Naive thymus-derived CD4-positive, alpha-beta T cell (primary cell): ENCODE measurements at regions not wholly inside any gene's neighbourhood (a gene's known extent, or its start where the extent isn't known, plus 50 kb on each side); places are given as distances from the start of the nearest gene placed in this dataset.

Experiments used
- ATAC-seq: fragments of 150-1000 bp; cut with Tn5 transposase; 2 replicates; pipeline ENCODE4 v1.10.0; 2021; ENCODE audit warnings: mild to moderate bottlenecking, moderate library complexity
- CTCF ChIA-PET: fragments of 350-600 bp; sonication (Branson Sonifier 250); formaldehyde crosslinking; loops from one replicate; lab custom pipeline; 2021; ENCODE audit warnings: antibody characterized with exemption; lab: Charles Lee
- POLR2A ChIA-PET: fragments of 350-600 bp; sonication (Branson Sonifier 250); formaldehyde crosslinking; loops from one replicate; lab custom pipeline; 2021; ENCODE audit warnings: antibody characterized with exemption, inconsistent platforms; lab: Charles Lee
- DNase-seq, 9 donors: peaks; one replicate each; pipeline versions ENCODE4 v3.0.0 to v3.0.0-alpha.2; 2020 to 2022; ENCODE audit warnings: mixed read lengths in 1 of 9
- H3K27ac ChIP-seq: one replicate; pipeline ENCODE4 v1.7.0; 2013; ENCODE audit warnings: mild to moderate bottlenecking, low read depth, low read length, moderate library complexity
- H3K27me3 ChIP-seq, 2 donors: one replicate each; pipeline ENCODE4 v1.7.0; 2013; ENCODE audit warnings: low read length in 2 of 2, mild to moderate bottlenecking in 2 of 2, moderate library complexity in 2 of 2; ENCODE audit not compliant: control insufficient read depth in 2 of 2, insufficient read depth in 2 of 2
- H3K36me3 ChIP-seq, 3 experiments: 1 replicate in 2 of 3; 2 replicates in 1 of 3; pipeline ENCODE4 v1.7.0; 2013; ENCODE audit warnings: low read length in 3 of 3, mild to moderate bottlenecking in 3 of 3, moderate library complexity in 1 of 3; ENCODE audit not compliant: insufficient read depth in 3 of 3, control insufficient read depth in 2 of 3
- H3K4me1 ChIP-seq, 2 donors: one replicate each; pipeline ENCODE4 v1.7.0; 2013; ENCODE audit warnings: low read length in 2 of 2, mild to moderate bottlenecking in 2 of 2, moderate library complexity in 1 of 2; ENCODE audit not compliant: control insufficient read depth in 2 of 2, insufficient read depth in 2 of 2
- H3K4me3 ChIP-seq: 2 replicates; pipeline ENCODE4 v1.7.0; 2013; ENCODE audit warnings: mild to moderate bottlenecking, low read length
- H3K9me3 ChIP-seq, 3 experiments: 1 replicate in 2 of 3; 2 replicates in 1 of 3; pipeline ENCODE4 v1.7.0; 2013; ENCODE audit warnings: low read length in 3 of 3; ENCODE audit not compliant: control insufficient read depth in 2 of 3
- H3K27ac Mint-ChIP-seq, 9 donors: one replicate each; pipeline ENCODE4 v1.8.0; 2020 to 2022; ENCODE audit warnings: mixed read lengths in 9 of 9, mild to moderate bottlenecking in 8 of 9, moderate library complexity in 5 of 9, inconsistent platforms in 2 of 9
- H3K27me3 Mint-ChIP-seq, 5 donors: one replicate each; pipeline ENCODE4 v1.8.0; 2021 to 2022; ENCODE audit warnings: mixed read lengths in 5 of 5, mild to moderate bottlenecking in 1 of 5
- H3K36me3 Mint-ChIP-seq, 5 donors: one replicate each; pipeline ENCODE4 v1.8.0; 2020 to 2022; ENCODE audit warnings: mixed read lengths in 5 of 5, mild to moderate bottlenecking in 3 of 5, inconsistent platforms in 1 of 5
- H3K4me1 Mint-ChIP-seq, 7 donors: one replicate each; pipeline ENCODE4 v1.8.0; 2020 to 2022; ENCODE audit warnings: mixed read lengths in 7 of 7, mild to moderate bottlenecking in 3 of 7, inconsistent platforms in 1 of 7
- H3K4me3 Mint-ChIP-seq, 10 donors: one replicate each; pipeline ENCODE4 v1.8.0; 2020 to 2022; ENCODE audit warnings: mild to moderate bottlenecking in 10 of 10, mixed read lengths in 10 of 10, moderate library complexity in 6 of 10, inconsistent platforms in 2 of 10
- H3K9me3 Mint-ChIP-seq, 11 donors: one replicate each; pipeline ENCODE4 v1.8.0; 2020 to 2022; ENCODE audit warnings: mixed read lengths in 11 of 11, mild to moderate bottlenecking in 4 of 11, inconsistent platforms in 1 of 11, moderate library complexity in 1 of 11
- intact Hi-C, 2 donors: fragments of 100-400 bp; cut with micrococcal nuclease; formaldehyde crosslinking; loops; one replicate each; pipeline ENCODE4 v1.15.1; 2023

DNA sequence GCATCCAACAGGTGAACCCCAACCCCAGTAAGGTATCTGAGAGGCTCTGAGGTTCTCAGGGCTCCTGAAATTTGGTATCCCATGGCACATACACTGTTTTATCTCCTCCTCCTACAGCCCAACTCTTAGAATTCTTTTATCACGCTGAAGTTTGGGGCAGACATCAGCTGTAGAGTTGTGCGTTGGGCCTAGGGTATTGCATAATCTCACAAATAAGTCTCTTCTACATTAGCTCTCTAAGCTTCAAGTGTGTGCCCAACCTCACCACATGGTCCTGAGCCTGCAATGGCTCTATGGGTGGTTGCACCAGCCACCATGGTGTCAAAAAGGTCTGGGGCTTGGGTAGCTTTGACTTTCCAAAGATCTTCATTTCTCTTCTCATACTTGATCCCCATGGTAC is 603.0 kb downstream of the BUD13 start:
- ChIA-PET CTCF (no interaction called here), POLR2A (no interaction called here)
- H3K36me3 ChIP-seq, result no peaks in the 10 kb centered on the region
- no peak overlapping the region for H3K27ac ChIP-seq
- no peaks in the 10 kb centered on the region for H3K9me3 ChIP-seq
- DNase-seq, result no peak
- Mint-ChIP-seq H3K4me3 (no peak overlapping the region), H3K36me3 (no peaks in the 10 kb centered on the region), H3K9me3 (peaks cover 0 to 7% (median 0%) of the 10 kb centered on the region in 11 donors), H3K27me3 (peaks cover 0 to 35% (median 24%) of the 10 kb centered on the region in 5 donors), H3K27ac (no peak overlapping the region), H3K4me1 (no peaks in the 10 kb centered on the region)
- intact Hi-C loops, result no loop called here
- H3K4me3 ChIP-seq, result no peak overlapping the region
- no peaks in the 10 kb centered on the region for H3K4me1 ChIP-seq
- H3K27me3 ChIP-seq, result no peaks in the 10 kb centered on the region
- ATAC-seq, result no peak

DNA sequence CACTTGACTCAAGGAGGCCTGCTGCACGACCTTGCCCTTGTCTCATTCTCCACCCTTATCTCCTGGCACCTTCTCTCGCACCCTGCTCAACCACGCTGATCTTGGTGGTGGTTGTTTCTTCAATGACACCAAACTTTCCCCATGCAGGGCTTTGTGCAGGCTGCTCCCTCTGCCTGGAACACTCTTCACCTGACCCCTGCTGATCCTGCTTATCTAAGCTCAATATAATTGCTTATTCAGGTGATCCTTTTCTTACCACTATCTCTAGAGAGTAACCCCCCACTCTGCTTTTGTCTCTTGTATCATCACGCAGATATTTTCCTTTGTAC is 604.4 kb downstream of the BUD13 start:
- ATAC-seq (no peak), DNase-seq (no peak)
- POLR2A ChIA-PET, result no interaction called here
- no peaks in the 10 kb centered on the region for H3K36me3 ChIP-seq
- Mint-ChIP-seq H3K9me3 (peaks cover 0 to 7% (median 0%) of the 10 kb centered on the region in 11 donors), H3K27ac (no peak overlapping the region), H3K4me3 (no peak overlapping the region), H3K4me1 (no peaks in the 10 kb centered on the region), H3K27me3 (peaks cover 0 to 30% (median 25%) of the 10 kb centered on the region in 5 donors), H3K36me3 (no peaks in the 10 kb centered on the region)
- no peaks in the 10 kb centered on the region for H3K27me3 ChIP-seq
- no peaks in the 10 kb centered on the region for H3K4me1 ChIP-seq
- no peaks in the 10 kb centered on the region for H3K9me3 ChIP-seq
- H3K27ac ChIP-seq, result no peak overlapping the region
- intact Hi-C loops, result no loop called here
- no peak overlapping the region for H3K4me3 ChIP-seq
- CTCF ChIA-PET, result no interaction called here

DNA sequence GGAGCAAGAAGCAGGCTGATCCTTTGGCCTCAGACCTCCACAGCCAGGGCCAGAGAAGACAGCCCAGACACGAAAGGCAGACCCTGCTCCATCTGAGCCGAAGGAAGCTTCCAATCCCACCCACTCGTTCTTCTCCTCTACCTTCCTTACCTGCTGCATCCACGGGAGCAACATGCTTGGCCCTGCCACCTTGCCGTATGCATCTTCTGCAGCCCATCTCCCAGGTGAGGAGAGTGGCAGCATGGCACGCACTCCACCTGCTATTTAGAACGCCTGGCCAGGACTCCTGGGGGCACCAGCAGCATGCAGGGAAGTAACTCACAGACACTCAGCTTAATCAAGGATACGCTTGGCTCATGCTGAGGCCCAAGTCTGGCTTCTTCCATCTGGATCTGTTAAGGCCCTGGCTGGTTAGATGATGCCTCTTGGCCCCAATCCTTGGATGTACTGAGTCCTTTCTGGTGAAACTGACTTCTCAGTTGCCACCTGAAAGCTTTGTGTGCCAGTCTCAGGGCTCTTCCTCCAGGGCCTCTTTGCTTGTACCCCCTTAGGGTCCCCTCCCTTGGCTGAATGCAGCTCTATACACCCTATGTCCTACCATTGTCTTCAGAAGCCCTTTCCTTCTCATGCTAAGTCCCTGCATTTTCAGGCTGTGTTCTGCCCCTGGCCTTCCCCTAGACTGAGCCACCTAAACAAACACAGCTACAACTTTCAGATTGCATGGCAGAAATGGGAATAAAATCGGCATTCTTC is 604.9 kb downstream of the BUD13 start:
- Histone ChIP-seq H3K27ac (no peak overlapping the region), H3K4me1 (no peaks in the 10 kb centered on the region), H3K36me3 (no peaks in the 10 kb centered on the region), H3K27me3 (no peaks in the 10 kb centered on the region), H3K9me3 (no peaks in the 10 kb centered on the region), H3K4me3 (no peak overlapping the region)
- Mint-ChIP-seq H3K36me3 (no peaks in the 10 kb centered on the region), H3K4me3 (no peak overlapping the region), H3K9me3 (peaks cover 0 to 7% (median 0%) of the 10 kb centered on the region in 11 donors), H3K4me1 (no peaks in the 10 kb centered on the region), H3K27me3 (peaks cover 0 to 34% (median 22%) of the 10 kb centered on the region in 5 donors), H3K27ac (no peak overlapping the region)
- POLR2A ChIA-PET, result no interaction called here
- intact Hi-C loops, result no loop called here
- DNase-seq, result no peak
- no peak for ATAC-seq
- CTCF ChIA-PET, result no interaction called here

DNA sequence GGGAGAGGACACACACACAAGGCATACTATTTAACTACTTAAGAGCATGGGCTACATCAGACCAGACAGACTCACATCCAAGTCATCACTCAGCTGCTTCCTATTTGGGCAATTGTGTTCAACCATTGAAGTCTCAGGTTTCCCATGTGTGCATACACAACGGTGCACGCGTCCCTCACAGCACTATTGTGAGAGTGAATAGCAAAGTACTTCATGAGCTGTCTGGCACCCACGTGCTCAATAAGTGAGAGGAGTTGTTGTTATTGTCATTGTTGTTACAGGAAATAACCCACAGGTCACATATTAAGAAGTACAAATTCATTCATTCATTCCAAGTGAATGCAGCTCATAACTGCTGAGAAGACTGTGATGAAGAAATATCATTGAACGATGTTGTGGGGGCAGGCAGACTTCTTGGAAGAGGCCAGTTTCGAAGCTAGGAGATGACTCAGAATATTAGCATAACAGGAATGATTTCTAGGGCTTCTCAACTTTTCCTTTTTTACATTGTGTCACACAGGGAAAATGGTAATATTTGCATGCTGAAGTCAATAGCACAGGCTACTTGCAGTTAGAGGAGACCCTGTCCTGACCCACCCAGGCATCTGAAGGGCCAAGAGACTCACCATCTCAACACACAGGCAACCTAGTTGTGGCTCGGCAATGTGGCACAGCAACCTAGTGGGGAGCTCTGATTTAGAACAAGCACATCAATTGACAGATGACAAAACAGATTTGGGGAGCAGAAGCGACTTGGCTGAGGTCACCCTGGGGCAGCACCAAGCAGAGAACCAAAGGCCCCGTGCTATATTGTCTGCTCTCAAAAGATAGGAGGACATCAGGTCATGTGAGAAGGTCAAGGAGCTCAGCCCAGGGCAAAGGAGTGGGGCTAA is 606.0 kb downstream of the BUD13 start:
- no peaks in the 10 kb centered on the region for H3K36me3 ChIP-seq
- POLR2A ChIA-PET, result no interaction called here
- H3K4me3 ChIP-seq, result no peak overlapping the region
- Mint-ChIP-seq H3K4me1 (no peaks in the 10 kb centered on the region), H3K9me3 (peaks cover 0 to 7% (median 0%) of the 10 kb centered on the region in 11 donors), H3K27me3 (peaks cover 0 to 33% (median 22%) of the 10 kb centered on the region in 5 donors), H3K4me3 (no peak overlapping the region), H3K27ac (no peak overlapping the region), H3K36me3 (no peaks in the 10 kb centered on the region)
- intact Hi-C loops, result no loop called here
- H3K27ac ChIP-seq, result no peak overlapping the region
- H3K27me3 ChIP-seq, result no peaks in the 10 kb centered on the region
- no peaks in the 10 kb centered on the region for H3K4me1 ChIP-seq
- DNase-seq, result no peak
- no peak for ATAC-seq
- H3K9me3 ChIP-seq, result no peaks in the 10 kb centered on the region
- CTCF ChIA-PET, result no interaction called here

DNA sequence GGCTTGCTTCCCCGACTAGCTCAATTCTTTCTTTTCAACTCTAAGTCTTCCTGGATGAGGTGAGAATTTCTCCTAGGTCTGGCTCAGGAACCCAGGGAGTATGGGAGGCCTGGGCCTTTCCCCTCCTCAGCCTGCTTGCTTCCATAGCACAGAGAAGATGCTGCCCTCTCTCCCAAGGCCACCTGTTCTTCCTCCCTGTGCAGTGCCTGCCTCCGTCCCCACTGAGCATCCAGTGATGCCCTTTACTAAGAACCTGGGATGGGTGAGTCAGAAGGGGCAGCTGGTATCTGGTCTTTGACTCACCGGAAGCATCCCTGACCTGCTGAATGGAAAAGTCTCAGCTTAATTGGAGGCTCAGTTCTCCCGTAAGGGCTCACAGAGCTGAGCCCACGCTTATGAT is 607.9 kb downstream of the BUD13 start:
- Mint-ChIP-seq H3K9me3 (peaks cover 0 to 7% (median 1%) of the 10 kb centered on the region in 11 donors), H3K36me3 (no peaks in the 10 kb centered on the region), H3K4me1 (no peaks in the 10 kb centered on the region), H3K27me3 (peaks cover 0 to 48% (median 23%) of the 10 kb centered on the region in 5 donors), H3K4me3 (no peak overlapping the region), H3K27ac (no peak overlapping the region)
- ATAC-seq (no peak), DNase-seq (no peak)
- POLR2A ChIA-PET, result no interaction called here
- no peak overlapping the region for H3K4me3 ChIP-seq
- H3K27ac ChIP-seq, result no peak overlapping the region
- no peaks in the 10 kb centered on the region for H3K27me3 ChIP-seq
- H3K36me3 ChIP-seq, result no peaks in the 10 kb centered on the region
- H3K4me1 ChIP-seq, result no peaks in the 10 kb centered on the region
- no peaks in the 10 kb centered on the region for H3K9me3 ChIP-seq
- intact Hi-C loops, result no loop called here
- CTCF ChIA-PET, result no interaction called here

DNA sequence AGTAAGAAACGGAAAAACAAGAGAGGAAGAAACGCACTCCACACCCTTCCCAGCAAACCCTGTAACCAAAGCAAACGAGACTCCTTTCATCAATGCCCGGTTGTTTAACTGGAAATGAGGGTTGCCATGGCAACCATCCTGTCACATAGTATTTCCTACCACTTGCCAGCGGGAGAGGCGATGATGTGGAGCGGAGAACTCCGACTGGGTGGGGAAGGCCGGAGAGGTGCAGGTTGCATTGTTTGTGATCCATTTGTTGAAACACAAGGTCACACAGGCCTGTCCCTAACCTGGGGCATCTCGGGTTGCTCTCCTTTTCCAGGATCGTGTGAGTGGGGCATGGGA is 609.9 kb downstream of the BUD13 start:
- CTCF ChIA-PET, result no interaction called here
- Mint-ChIP-seq H3K4me3 (no peak overlapping the region), H3K36me3 (no peaks in the 10 kb centered on the region), H3K27me3 (peaks cover 0 to 42% (median 16%) of the 10 kb centered on the region in 5 donors), H3K27ac (no peak overlapping the region), H3K4me1 (no peaks in the 10 kb centered on the region), H3K9me3 (peaks cover 0 to 4% (median 0%) of the 10 kb centered on the region in 11 donors)
- DNase-seq (no peak), ATAC-seq (no peak)
- no peaks in the 10 kb centered on the region for H3K9me3 ChIP-seq
- no peaks in the 10 kb centered on the region for H3K27me3 ChIP-seq
- H3K4me3 ChIP-seq, result no peak overlapping the region
- H3K4me1 ChIP-seq, result no peaks in the 10 kb centered on the region
- no peaks in the 10 kb centered on the region for H3K36me3 ChIP-seq
- H3K27ac ChIP-seq, result no peak overlapping the region
- POLR2A ChIA-PET, result no interaction called here
- intact Hi-C loops, result no loop called here
